GM06990 (cell line): ENCODE measurements at regions not wholly inside any gene's neighbourhood (a gene's known extent, or its start where the extent isn't known, plus 50 kb on each side); places are given as distances from the start of the nearest gene placed in this dataset.

Experiments
- DNase-seq: peaks from one replicate; pipeline ENCODE4 v3.0.0-alpha.2; 2011; ENCODE audit not compliant: insufficient read length; ENCODE audit errors: extremely low read depth
- H3K27me3 ChIP-seq: replicated peaks from 2 replicates; pipeline ENCODE4 v1.6.0; 2011; ENCODE audit warnings: low read length; ENCODE audit not compliant: control insufficient read depth, insufficient read depth
- H3K36me3 ChIP-seq: 2 replicates; pipeline ENCODE4 v1.5.1; 2011; ENCODE audit warnings: low read length; ENCODE audit not compliant: control insufficient read depth, insufficient read depth
- H3K4me3 ChIP-seq: replicated peaks from 2 replicates; pipeline ENCODE4 v1.5.1; 2011; ENCODE audit warnings: low read depth, mild to moderate bottlenecking, control low read depth, low read length
- CTCF ChIP-seq: IDR thresholded peaks from 2 replicates; pipeline ENCODE4 v1.5.1; 2011; ENCODE audit warnings: low read length, control low read depth, mild to moderate bottlenecking, inconsistent platforms; ENCODE audit not compliant: insufficient read depth, poor library complexity, severe bottlenecking

DNA sequence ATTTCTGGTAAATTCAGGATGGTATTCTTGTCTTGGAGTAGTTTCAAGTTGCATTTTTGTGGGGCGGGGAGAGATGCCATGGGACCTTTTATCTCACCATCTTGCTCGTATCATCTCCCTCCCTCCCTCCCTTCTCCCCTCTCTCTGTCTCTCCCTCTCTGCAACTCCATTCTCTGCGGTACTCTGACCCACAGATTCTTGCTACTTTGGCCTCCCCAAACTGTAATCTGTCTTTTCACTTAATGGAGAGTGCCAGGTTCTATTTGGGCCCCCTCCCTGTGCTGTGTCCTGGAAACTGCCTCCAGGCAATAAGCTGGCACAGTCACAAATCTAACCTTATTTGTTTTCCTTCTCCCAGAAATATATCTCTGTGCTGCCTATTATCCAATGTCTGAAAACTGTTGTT, 175.2 kb downstream of the PAWR start:
- no peak for TF ChIP-seq CTCF
- DNase-seq, result no peak
- no peak overlapping the region for H3K4me3 ChIP-seq
- H3K27me3 ChIP-seq, result no peaks in the 10 kb centered on the region
- no peaks in the 10 kb centered on the region for H3K36me3 ChIP-seq

- no peak for DNase-seq
- no peak overlapping the region for H3K4me3 ChIP-seq
Measured at GRCh38 chr12:79514730-79515529, 175.8 kb downstream of the PAWR start.

GRCh38 chr12:79512068-79512467, 178.7 kb downstream of the PAWR start:
- H3K27me3 ChIP-seq, result no peaks in the 10 kb centered on the region
- DNase-seq, result no peak
- no peak overlapping the region for H3K4me3 ChIP-seq
- TF ChIP-seq CTCF, result peak; percentile 31
- no peaks in the 10 kb centered on the region for H3K36me3 ChIP-seq

More at GRCh38 chr12:79514730-79515529, 175.8 kb downstream of the PAWR start:
- TF ChIP-seq CTCF, result no peak
- Histone ChIP-seq H3K36me3 (no peaks in the 10 kb centered on the region), H3K27me3 (no peaks in the 10 kb centered on the region)

- H3K4me3 ChIP-seq, result no peak overlapping the region
- H3K36me3 ChIP-seq, result no peaks in the 10 kb centered on the region
- DNase-seq, result no peak
- no peak for TF ChIP-seq CTCF
- H3K27me3 ChIP-seq, result no peaks in the 10 kb centered on the region
Measured at GRCh38 chr12:79508622-79509021, 182.1 kb downstream of the PAWR start.
